ENCODE measurements at regions not wholly inside any gene's neighbourhood (a gene's known extent, or its start where the extent isn't known, plus 50 kb on each side); places are given as distances from the start of the nearest gene placed in this dataset.

- TF ChIP-seq POLR2A (IDR thresholded peaks at IDR 0.05) = no peak
- TF ChIP-seq, protein P1, sequence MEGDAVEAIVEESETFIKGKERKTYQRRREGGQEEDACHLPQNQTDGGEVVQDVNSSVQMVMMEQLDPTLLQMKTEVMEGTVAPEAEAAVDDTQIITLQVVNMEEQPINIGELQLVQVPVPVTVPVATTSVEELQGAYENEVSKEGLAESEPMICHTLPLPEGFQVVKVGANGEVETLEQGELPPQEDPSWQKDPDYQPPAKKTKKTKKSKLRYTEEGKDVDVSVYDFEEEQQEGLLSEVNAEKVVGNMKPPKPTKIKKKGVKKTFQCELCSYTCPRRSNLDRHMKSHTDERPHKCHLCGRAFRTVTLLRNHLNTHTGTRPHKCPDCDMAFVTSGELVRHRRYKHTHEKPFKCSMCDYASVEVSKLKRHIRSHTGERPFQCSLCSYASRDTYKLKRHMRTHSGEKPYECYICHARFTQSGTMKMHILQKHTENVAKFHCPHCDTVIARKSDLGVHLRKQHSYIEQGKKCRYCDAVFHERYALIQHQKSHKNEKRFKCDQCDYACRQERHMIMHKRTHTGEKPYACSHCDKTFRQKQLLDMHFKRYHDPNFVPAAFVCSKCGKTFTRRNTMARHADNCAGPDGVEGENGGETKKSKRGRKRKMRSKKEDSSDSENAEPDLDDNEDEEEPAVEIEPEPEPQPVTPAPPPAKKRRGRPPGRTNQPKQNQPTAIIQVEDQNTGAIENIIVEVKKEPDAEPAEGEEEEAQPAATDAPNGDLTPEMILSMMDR (IDR thresholded peaks at IDR 0.05) = no peak
Observed at GRCh38 chr2:239674101-239674980, 273.5 kb upstream of the HDAC4 start.

Data from testis (tissue), 2 donors.